Stimulated activated CD4-positive, alpha-beta T cell treated with anti-CD3 and anti-CD28 coated beads, Interleukin-1b, Interleukin-23, amount 100 ng/mL, for 24 hours (primary cell): ENCODE measurements at regions not wholly inside any gene's neighbourhood (a gene's known extent, or its start where the extent isn't known, plus 50 kb on each side); places are given as distances from the start of the nearest gene placed in this dataset.
"Not testable (repeated sequence)": the region's sequence is repeated elsewhere in the genome, so short reads cannot be mapped to it uniquely, and the experiment has no call there.

Experiments
- DNase-seq, 4 experiments: peaks; one replicate each; pipeline ENCODE4 v3.0.0-alpha.2; 2020; ENCODE audit warnings: low read depth in 4 of 4, low spot score in 1 of 4

GRCh38 chr3:124133366-124133940, 141.5 kb upstream of the ROPN1 start:
- no peak for DNase-seq

GRCh38 chr3:124137216-124137615, 145.3 kb upstream of the ROPN1 start:
- no peak for DNase-seq

GRCh38 chr3:124138148-124138547, 146.2 kb upstream of the ROPN1 start:
- DNase-seq: no peak

- DNase-seq: no peak
Measured at GRCh38 chr3:124140746-124141145, 148.8 kb upstream of the ROPN1 start.

- DNase-seq: no peak
Measured at GRCh38 chr3:124142389-124142970, 150.6 kb upstream of the ROPN1 start.

GRCh38 chr3:124143047-124143446, 151.1 kb upstream of the ROPN1 start:
- no peak for DNase-seq

- no peak for DNase-seq
Measured at GRCh38 chr3:124144035-124144814, 152.3 kb upstream of the ROPN1 start.

- DNase-seq: no peak
Measured at GRCh38 chr3:124147429-124147828, 155.5 kb upstream of the ROPN1 start.

- no peak for DNase-seq
Measured at GRCh38 chr3:124147946-124148345, 156.0 kb upstream of the ROPN1 start.

- DNase-seq: no peak
Measured at GRCh38 chr3:124149081-124149480, 157.2 kb upstream of the ROPN1 start.

GRCh38 chr3:124149771-124150170, 157.8 kb upstream of the ROPN1 start:
- DNase-seq: no peak

- not testable (repeated sequence) for DNase-seq
Measured at GRCh38 chr3:124152891-124153290, 161.0 kb upstream of the ROPN1 start.

- DNase-seq: no peak
Measured at GRCh38 chr3:124156866-124157712, 165.2 kb upstream of the ROPN1 start.

GRCh38 chr3:124157748-124158147, 165.8 kb upstream of the ROPN1 start:
- no peak for DNase-seq

- no peak for DNase-seq
Measured at GRCh38 chr3:124158168-124158881, 166.4 kb upstream of the ROPN1 start.

- no peak for DNase-seq
Measured at GRCh38 chr3:124161448-124161847, 169.5 kb upstream of the ROPN1 start.

GRCh38 chr3:124163689-124164088, 171.8 kb upstream of the ROPN1 start:
- no peak for DNase-seq

GRCh38 chr3:124168271-124168670, 176.3 kb upstream of the ROPN1 start:
- no peak for DNase-seq

GRCh38 chr3:124172283-124172682, 180.4 kb upstream of the ROPN1 start:
- DNase-seq: no peak

- DNase-seq: no peak
Measured at GRCh38 chr3:124172816-124173215, 180.9 kb upstream of the ROPN1 start.

GRCh38 chr3:124174476-124174875, 182.6 kb upstream of the ROPN1 start:
- DNase-seq: no peak
